IMR-90 (cell line): ENCODE measurements at regions not wholly inside any gene's neighbourhood (a gene's known extent, or its start where the extent isn't known, plus 50 kb on each side); places are given as distances from the start of the nearest gene placed in this dataset.

Experiments used
- ATAC-seq: fragments of 200-7000 bp; cut with Tn5 transposase; 2 replicates; pipeline ENCODE4 v1.9.1; 2020; ENCODE audit warnings: low read depth, mild to moderate bottlenecking, moderate library complexity
- BruUV-seq: library from RNA; stranded (reverse); fragments of 400-500 nt; replicated peaks from 2 replicates; lab custom pipeline; 2021; lab: Mats Ljungman, UMichigan
- CTCF ChIA-PET: fragments of 300-600 bp; formaldehyde crosslinking; extraction: SDS; loops from one replicate; lab custom pipeline; 2021; ENCODE audit warnings: antibody characterized with exemption; lab: Yijun Ruan, JAX
- POLR2A ChIA-PET: fragments of 300-600 bp; sonication (Branson Sonifier 250); formaldehyde crosslinking; loops from one replicate; lab custom pipeline; 2022; ENCODE audit warnings: antibody characterized with exemption; ENCODE audit not compliant: unreplicated experiment; lab: Charles Lee
- DNase-seq: peaks from one replicate; pipeline ENCODE4 v3.0.0; 2013
- H2AFZ ChIP-seq: replicated peaks from 2 replicates; pipeline ENCODE3; 2013; ENCODE audit warnings: low read length, mild to moderate bottlenecking; ENCODE audit not compliant: poor library complexity
- H2AK5ac ChIP-seq: 2 replicates; pipeline ENCODE4 v1.6.1; 2013; ENCODE audit warnings: low read depth, low read length, inconsistent platforms
- H2AK9ac ChIP-seq: replicated peaks from 2 replicates; pipeline ENCODE3; 2013; ENCODE audit warnings: mild to moderate bottlenecking, low read depth, low read length, moderate library complexity; ENCODE audit not compliant: poor library complexity
- H2BK120ac ChIP-seq: 2 replicates; pipeline ENCODE4 v1.6.1; 2013; ENCODE audit warnings: low read depth, low read length, inconsistent platforms
- H2BK15ac ChIP-seq: 3 replicates; pipeline ENCODE4 v1.6.1; 2013; ENCODE audit warnings: low read depth, low read length, inconsistent platforms
- H2BK20ac ChIP-seq: 2 replicates; pipeline ENCODE4 v1.6.1; 2013; ENCODE audit warnings: low read depth, mild to moderate bottlenecking, inconsistent platforms, low read length, moderate library complexity
- H2BK5ac ChIP-seq: 2 replicates; pipeline ENCODE4 v1.6.1; 2013; ENCODE audit warnings: mild to moderate bottlenecking, low read depth, low read length, inconsistent platforms; ENCODE audit not compliant: poor library complexity, severe bottlenecking
- H3K14ac ChIP-seq: replicated peaks from 2 replicates; pipeline ENCODE4 v1.6.1; 2013; ENCODE audit warnings: low read depth, low read length, inconsistent platforms
- H3K18ac ChIP-seq: 2 replicates; pipeline ENCODE4 v1.6.1; 2013; ENCODE audit warnings: low read depth, low read length, control low read depth
- H3K23ac ChIP-seq: 2 replicates; pipeline ENCODE4 v1.6.1; 2013; ENCODE audit warnings: low read depth, low read length, inconsistent platforms
- H3K27ac ChIP-seq: 2 replicates; pipeline ENCODE4 v1.5.1; 2013; ENCODE audit warnings: mild to moderate bottlenecking, control low read depth, low read length; ENCODE audit not compliant: insufficient read depth
- H3K27me3 ChIP-seq: 2 replicates; pipeline ENCODE4 v1.6.1; 2013; ENCODE audit warnings: low read length; ENCODE audit not compliant: control insufficient read depth, insufficient read depth
- H3K36me3 ChIP-seq: 2 replicates; pipeline ENCODE4 v1.6.1; 2013; ENCODE audit warnings: low read length, mixed read lengths; ENCODE audit not compliant: control insufficient read depth, insufficient read depth
- H3K4ac ChIP-seq: 2 replicates; pipeline ENCODE4 v1.6.1; 2013; ENCODE audit warnings: low read depth, low read length, inconsistent platforms
- H3K4me1 ChIP-seq: 2 replicates; pipeline ENCODE4 v1.6.1; 2013; ENCODE audit warnings: low read length, mixed read lengths; ENCODE audit not compliant: control insufficient read depth, insufficient read depth
- H3K4me2 ChIP-seq: 2 replicates; pipeline ENCODE4 v1.6.1; 2013; ENCODE audit warnings: low read depth, mild to moderate bottlenecking, control low read depth, low read length, moderate library complexity
- H3K4me3 ChIP-seq: 2 replicates; pipeline ENCODE4 v1.5.1; 2013; ENCODE audit warnings: low read depth, mild to moderate bottlenecking, control low read depth, low read length, moderate library complexity; ENCODE audit not compliant: insufficient read depth
- H3K56ac ChIP-seq: 2 replicates; pipeline ENCODE4 v1.6.1; 2013; ENCODE audit warnings: low read length, inconsistent platforms; ENCODE audit not compliant: insufficient read depth; ENCODE audit errors: extremely low read depth
- H3K79me1 ChIP-seq, 2 experiments: 2 replicates each; pipeline ENCODE4 v1.6.1; 2013; ENCODE audit warnings: low read length in 2 of 2, inconsistent platforms in 1 of 2, low read depth in 1 of 2
- H3K9ac ChIP-seq: 2 replicates; pipeline ENCODE4 v1.6.1; 2013; ENCODE audit warnings: low read depth, low read length, control low read depth
- H3K9me1 ChIP-seq: 2 replicates; pipeline ENCODE4 v1.6.1; 2013; ENCODE audit warnings: low read length, inconsistent platforms; ENCODE audit not compliant: insufficient read depth
- H3K9me3 ChIP-seq: 2 replicates; pipeline ENCODE4 v1.6.1; 2013; ENCODE audit warnings: low read length; ENCODE audit not compliant: control insufficient read depth, insufficient read depth
- H4K20me1 ChIP-seq: 2 replicates; pipeline ENCODE4 v1.6.1; 2013; ENCODE audit warnings: low read length, inconsistent platforms; ENCODE audit not compliant: insufficient read depth
- H4K5ac ChIP-seq: 2 replicates; pipeline ENCODE4 v1.6.1; 2013; ENCODE audit warnings: mild to moderate bottlenecking, low read depth, low read length, control low read depth
- H4K8ac ChIP-seq, 2 experiments: 2 replicates each; pipeline ENCODE4 v1.6.1; 2013; ENCODE audit warnings: low read depth in 2 of 2, low read length in 2 of 2, control low read depth in 1 of 2, inconsistent platforms in 1 of 2
- H4K91ac ChIP-seq: 2 replicates; pipeline ENCODE4 v1.6.1; 2013; ENCODE audit warnings: low read depth, low read length, inconsistent platforms; ENCODE audit not compliant: insufficient read depth
- BHLHE40 ChIP-seq: fragments of 150-350 bp; IDR thresholded peaks from 2 replicates; pipeline ENCODE4 v1.6.1; 2016; ENCODE audit warnings: mild to moderate bottlenecking, low read depth, low read length
- CEBPB ChIP-seq: IDR thresholded peaks from 2 replicates; pipeline ENCODE4 v1.6.1; 2012; ENCODE audit warnings: low read depth, low read length, improper control_type of control experiment
- CHD1 ChIP-seq: IDR thresholded peaks from 2 replicates; pipeline ENCODE4 v1.6.1; 2012; ENCODE audit warnings: low read depth, low read length, improper control_type of control experiment
- FOS ChIP-seq: fragments of 150-350 bp; IDR thresholded peaks from 2 replicates; pipeline ENCODE4 v1.6.1; 2016; ENCODE audit warnings: low read depth, low read length
- MAFK ChIP-seq: IDR thresholded peaks from 2 replicates; pipeline ENCODE4 v1.6.1; 2012; ENCODE audit warnings: low read depth, low read length, improper control_type of control experiment
- MAZ ChIP-seq: IDR thresholded peaks from 2 replicates; pipeline ENCODE4 v1.6.1; 2012; ENCODE audit warnings: low read depth, mild to moderate bottlenecking, low read length, improper control_type of control experiment, moderate library complexity, borderline replicate concordance
- NFE2L2 ChIP-seq: fragments of 150-350 bp; IDR thresholded peaks from 2 replicates; pipeline ENCODE4 v1.6.1; 2016; ENCODE audit warnings: low read depth, mild to moderate bottlenecking, low read length
- POLR2A ChIP-seq: IDR thresholded peaks from 2 replicates; pipeline ENCODE4 v1.6.1; 2012; ENCODE audit warnings: mild to moderate bottlenecking, low read depth, low read length
- RCOR1 ChIP-seq: IDR thresholded peaks from 2 replicates; pipeline ENCODE4 v1.6.1; 2012; ENCODE audit warnings: mild to moderate bottlenecking, low read length, improper control_type of control experiment; ENCODE audit not compliant: insufficient replicate concordance
- SMC3 ChIP-seq: fragments of 150-350 bp; IDR thresholded peaks from 2 replicates; pipeline ENCODE4 v1.6.1; 2016; ENCODE audit warnings: low read depth, mild to moderate bottlenecking, antibody characterized with exemption, low read length, moderate library complexity
- WGBS, 2 experiments: methylation state at CpG; one replicate each; pipeline versions ENCODE4 v1.1.5 to v1.1.7; 2013; ENCODE audit warnings: missing lambda C conversion rate in 2 of 2; ENCODE audit not compliant: insufficient read length in 1 of 2; ENCODE audit errors: extremely low coverage in 2 of 2; 5-methylcytosine and 5-hydroxymethylcytosine counted together
- dilution Hi-C: fragments of 300-500 bp; cut with HindIII; formaldehyde crosslinking; loops from one replicate; pipeline ENCODE4 v1.14.3; 2018; ENCODE audit warnings: low sequenced_read_pairs; ENCODE audit not compliant: unreplicated experiment
- in situ Hi-C: fragments of 300-500 bp; cut with MboI; formaldehyde crosslinking; loops from 3 replicates; pipeline ENCODE4 v1.14.3; 2019; ENCODE audit warnings: low sequenced_read_pairs, inconsistent platforms, mixed read lengths
- intact Hi-C: fragments of 100-400 bp; cut with micrococcal nuclease; formaldehyde crosslinking; loops from 2 replicates; pipeline ENCODE4 v1.10.0; 2022
- TF ChIP-seq, protein P1 (sequence below): conservative IDR thresholded peaks from 2 replicates; pipeline ENCODE4 v1.5.1; 2012; ENCODE audit warnings: mild to moderate bottlenecking, low read depth, low read length, improper control_type of control experiment
- TF ChIP-seq, protein P2 (sequence below): fragments of 150-350 bp; IDR thresholded peaks from 2 replicates; pipeline ENCODE4 v1.6.1; 2016; ENCODE audit warnings: low read depth, mild to moderate bottlenecking, low read length, moderate library complexity, borderline replicate concordance
- TF ChIP-seq, protein P3 (sequence below): fragments of 150-350 bp; IDR thresholded peaks from 2 replicates; pipeline ENCODE4 v1.6.1; 2017; ENCODE audit warnings: mild to moderate bottlenecking, antibody characterized with exemption, low read length, low read depth

DNA sequence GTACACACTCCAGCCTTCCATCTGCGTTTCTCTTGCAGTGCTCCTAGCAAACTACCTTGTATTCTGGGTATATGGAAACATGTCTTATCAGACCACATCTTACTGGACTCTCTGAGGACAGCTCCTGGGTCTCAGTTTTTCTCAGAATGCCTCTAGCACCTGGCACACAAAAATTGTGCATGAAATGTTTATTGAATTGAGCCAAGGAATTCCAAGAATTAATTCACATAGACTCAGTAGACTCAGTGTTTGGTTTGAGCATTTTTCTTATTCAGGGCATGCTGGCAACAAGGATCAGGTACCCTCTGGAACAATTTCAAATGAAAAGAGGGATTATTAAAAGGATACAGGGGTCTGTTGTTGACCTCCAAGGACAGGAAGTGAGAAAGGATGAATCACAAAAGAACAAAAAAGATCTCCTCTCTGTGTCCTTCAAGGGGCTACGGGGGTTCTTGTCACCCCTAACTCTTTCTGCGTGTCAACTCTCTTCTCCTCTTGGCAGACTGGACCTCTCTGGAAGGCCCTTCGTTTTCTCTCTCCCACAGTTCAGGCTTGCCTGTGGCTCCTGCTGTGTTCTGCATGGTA lies 270.0 kb upstream of the HES1 start:
- in situ Hi-C loops (no loop called here), dilution Hi-C loops (no loop called here)

More for the DNA sequence above, 270.0 kb upstream of the HES1 start:
- H2BK20ac ChIP-seq: peak overlapping the region; percentile 60
- H3K79me1 ChIP-seq: no peaks in the 10 kb centered on the region
- H2AK5ac ChIP-seq: peak overlapping the region; percentile 65
- no peaks in the 10 kb centered on the region for H4K20me1 ChIP-seq
- H2BK5ac ChIP-seq: no peak overlapping the region
- no peak overlapping the region for H3K14ac ChIP-seq
- 0 out of 2 replicates have a peak overlapping the region, but pooled peaks have one; percentile 2 for H3K56ac ChIP-seq
- H3K9me3 ChIP-seq: no peaks in the 10 kb centered on the region
- peak overlapping the region; percentile 72 for H3K4ac ChIP-seq
- H3K9me1 ChIP-seq: peaks cover 16% of the 10 kb centered on the region
- DNase-seq (no peak), ATAC-seq (no peak)
- peak overlapping the region; percentile 53; the same call in 1 of the 2 replicates for H4K91ac ChIP-seq
- WGBS, 2 experiments: 67% methylated on average over 3 of the region's 4 CpGs; no CpG with 5 or more reads in 1 of the 2 experiments
- H3K18ac ChIP-seq: no peak overlapping the region
- no peak overlapping the region for H2AFZ ChIP-seq
- H2AK9ac ChIP-seq: no peak overlapping the region
- H4K5ac ChIP-seq: no peak overlapping the region
- H3K27ac ChIP-seq: no peak overlapping the region
- H4K8ac ChIP-seq: no peak overlapping the region
- TF ChIP-seq CEBPB (no peak), MAZ (no peak), CHD1 (no peak), SMC3 (no peak), BHLHE40 (no peak), FOS (no peak), NFE2L2 (no peak), POLR2A (no peak), MAFK (no peak), RCOR1 (no peak)
- TF ChIP-seq, protein P1, sequence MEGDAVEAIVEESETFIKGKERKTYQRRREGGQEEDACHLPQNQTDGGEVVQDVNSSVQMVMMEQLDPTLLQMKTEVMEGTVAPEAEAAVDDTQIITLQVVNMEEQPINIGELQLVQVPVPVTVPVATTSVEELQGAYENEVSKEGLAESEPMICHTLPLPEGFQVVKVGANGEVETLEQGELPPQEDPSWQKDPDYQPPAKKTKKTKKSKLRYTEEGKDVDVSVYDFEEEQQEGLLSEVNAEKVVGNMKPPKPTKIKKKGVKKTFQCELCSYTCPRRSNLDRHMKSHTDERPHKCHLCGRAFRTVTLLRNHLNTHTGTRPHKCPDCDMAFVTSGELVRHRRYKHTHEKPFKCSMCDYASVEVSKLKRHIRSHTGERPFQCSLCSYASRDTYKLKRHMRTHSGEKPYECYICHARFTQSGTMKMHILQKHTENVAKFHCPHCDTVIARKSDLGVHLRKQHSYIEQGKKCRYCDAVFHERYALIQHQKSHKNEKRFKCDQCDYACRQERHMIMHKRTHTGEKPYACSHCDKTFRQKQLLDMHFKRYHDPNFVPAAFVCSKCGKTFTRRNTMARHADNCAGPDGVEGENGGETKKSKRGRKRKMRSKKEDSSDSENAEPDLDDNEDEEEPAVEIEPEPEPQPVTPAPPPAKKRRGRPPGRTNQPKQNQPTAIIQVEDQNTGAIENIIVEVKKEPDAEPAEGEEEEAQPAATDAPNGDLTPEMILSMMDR: no peak
- TF ChIP-seq, protein P2, sequence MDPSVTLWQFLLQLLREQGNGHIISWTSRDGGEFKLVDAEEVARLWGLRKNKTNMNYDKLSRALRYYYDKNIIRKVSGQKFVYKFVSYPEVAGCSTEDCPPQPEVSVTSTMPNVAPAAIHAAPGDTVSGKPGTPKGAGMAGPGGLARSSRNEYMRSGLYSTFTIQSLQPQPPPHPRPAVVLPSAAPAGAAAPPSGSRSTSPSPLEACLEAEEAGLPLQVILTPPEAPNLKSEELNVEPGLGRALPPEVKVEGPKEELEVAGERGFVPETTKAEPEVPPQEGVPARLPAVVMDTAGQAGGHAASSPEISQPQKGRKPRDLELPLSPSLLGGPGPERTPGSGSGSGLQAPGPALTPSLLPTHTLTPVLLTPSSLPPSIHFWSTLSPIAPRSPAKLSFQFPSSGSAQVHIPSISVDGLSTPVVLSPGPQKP: no peak
- TF ChIP-seq, protein P3, sequence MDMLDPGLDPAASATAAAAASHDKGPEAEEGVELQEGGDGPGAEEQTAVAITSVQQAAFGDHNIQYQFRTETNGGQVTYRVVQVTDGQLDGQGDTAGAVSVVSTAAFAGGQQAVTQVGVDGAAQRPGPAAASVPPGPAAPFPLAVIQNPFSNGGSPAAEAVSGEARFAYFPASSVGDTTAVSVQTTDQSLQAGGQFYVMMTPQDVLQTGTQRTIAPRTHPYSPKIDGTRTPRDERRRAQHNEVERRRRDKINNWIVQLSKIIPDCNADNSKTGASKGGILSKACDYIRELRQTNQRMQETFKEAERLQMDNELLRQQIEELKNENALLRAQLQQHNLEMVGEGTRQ: no peak
- peaks cover 23% of the 10 kb centered on the region for H3K4me1 ChIP-seq
- no peaks in the 10 kb centered on the region for H3K36me3 ChIP-seq
- no peak overlapping the region for H3K4me3 ChIP-seq
- POLR2A ChIA-PET: interaction anchor here (0.6 kb wide), 1 partner anchor 137 kb away, joined by 7 read pairs; no protein-coding TSS in a partner anchor
- peak overlapping the region; percentile 52 for H2BK120ac ChIP-seq
- BruUV-seq: no TSS peak
- intact Hi-C loops: loop anchor here (5.0 kb wide), 1 partner anchor 271 kb away; the partner anchor contains the start of gene HES1
- H3K27me3 ChIP-seq: 0 out of 2 replicates have a peak, but pooled peaks cover 3% of the 10 kb centered on the region
- H3K23ac ChIP-seq: no peak overlapping the region
- peak overlapping the region; percentile 47; the same call in 1 of the 3 replicates for H2BK15ac ChIP-seq
- CTCF ChIA-PET: no interaction called here
- no peak overlapping the region; the same call in 1 of the 2 replicates for H3K4me2 ChIP-seq
- no peak overlapping the region for H3K9ac ChIP-seq
